ENCODE measurements at regions not wholly inside any gene's neighbourhood (a gene's known extent, or its start where the extent isn't known, plus 50 kb on each side); places are given as distances from the start of the nearest gene placed in this dataset.
A peak's percentile ranks its signal among the peaks of the same experiment; 100 is the strongest.

- H2AFZ ChIP-seq (ENCODE audit: low read depth, low read length) = no peak overlapping the region
- FAIRE-seq = no peak
- no peak for TF ChIP-seq EZH2 (IDR thresholded peaks at IDR 0.05; ENCODE audit: insufficient read depth, low read length)
- TF ChIP-seq, protein P1, sequence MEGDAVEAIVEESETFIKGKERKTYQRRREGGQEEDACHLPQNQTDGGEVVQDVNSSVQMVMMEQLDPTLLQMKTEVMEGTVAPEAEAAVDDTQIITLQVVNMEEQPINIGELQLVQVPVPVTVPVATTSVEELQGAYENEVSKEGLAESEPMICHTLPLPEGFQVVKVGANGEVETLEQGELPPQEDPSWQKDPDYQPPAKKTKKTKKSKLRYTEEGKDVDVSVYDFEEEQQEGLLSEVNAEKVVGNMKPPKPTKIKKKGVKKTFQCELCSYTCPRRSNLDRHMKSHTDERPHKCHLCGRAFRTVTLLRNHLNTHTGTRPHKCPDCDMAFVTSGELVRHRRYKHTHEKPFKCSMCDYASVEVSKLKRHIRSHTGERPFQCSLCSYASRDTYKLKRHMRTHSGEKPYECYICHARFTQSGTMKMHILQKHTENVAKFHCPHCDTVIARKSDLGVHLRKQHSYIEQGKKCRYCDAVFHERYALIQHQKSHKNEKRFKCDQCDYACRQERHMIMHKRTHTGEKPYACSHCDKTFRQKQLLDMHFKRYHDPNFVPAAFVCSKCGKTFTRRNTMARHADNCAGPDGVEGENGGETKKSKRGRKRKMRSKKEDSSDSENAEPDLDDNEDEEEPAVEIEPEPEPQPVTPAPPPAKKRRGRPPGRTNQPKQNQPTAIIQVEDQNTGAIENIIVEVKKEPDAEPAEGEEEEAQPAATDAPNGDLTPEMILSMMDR (IDR thresholded peaks at IDR 0.05; ENCODE audit: insufficient read depth, low read depth, low read length) = no peak
These were observed 399.1 kb upstream of the ADAMTS5 start for GRCh38 chr21:27366036-27366435.

DNA sequence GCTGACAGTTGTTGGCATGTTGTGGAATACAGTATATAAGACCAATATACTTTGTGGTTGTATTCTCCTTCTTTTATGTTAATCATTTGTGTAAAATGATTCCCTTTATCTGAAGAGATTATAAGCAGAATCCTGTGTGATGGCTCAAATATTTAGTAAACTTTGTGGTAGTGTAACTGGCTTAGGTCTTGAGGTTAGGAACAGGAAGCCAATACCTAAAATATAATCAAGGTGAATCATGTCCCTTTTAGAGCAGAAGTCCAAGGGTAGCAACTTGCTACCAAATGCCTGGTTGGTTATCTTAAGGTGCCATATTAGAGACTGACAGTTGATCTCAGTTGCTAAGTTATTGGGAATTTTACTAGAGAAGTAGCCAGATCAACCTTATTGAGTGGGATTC, 398.5 kb upstream of the ADAMTS5 start:
- Histone ChIP-seq H3K4me2 (ENCODE audit: low read length) (no peak overlapping the region), H3K4me1 (ENCODE audit: insufficient read depth, low read length) (no peaks in the 10 kb centered on the region), H2AFZ (ENCODE audit: low read depth, low read length) (no peak overlapping the region), H3K79me2 (ENCODE audit: insufficient read depth, low read length) (no peaks in the 10 kb centered on the region), H3K4me3 (ENCODE audit: insufficient read depth, low read depth, low read length) (no peak overlapping the region), H3K27me3 (ENCODE audit: insufficient read depth, low read length) (no peaks in the 10 kb centered on the region), H3K36me3 (ENCODE audit: insufficient read depth, low read length) (no peaks in the 10 kb centered on the region), H4K20me1 (ENCODE audit: insufficient read depth, low read length) (no peaks in the 10 kb centered on the region), H3K9me3 (ENCODE audit: insufficient read depth, low read depth, low read length) (no peaks in the 10 kb centered on the region), H3K27ac (ENCODE audit: low read depth, low read length) (no peak overlapping the region), H3K9ac (ENCODE audit: low read length) (no peak overlapping the region)
- no peaks in the 10 kb centered on the region for H3K9me3 Mint-ChIP-seq (ENCODE audit: unreplicated experiment)
- no peak overlapping the region for H3K4me3 Mint-ChIP-seq (ENCODE audit: unreplicated experiment)
- TF ChIP-seq, protein P1 (IDR thresholded peaks at IDR 0.05; ENCODE audit: insufficient read depth, low read depth, low read length) = no peak
- peaks cover 10% of the 10 kb centered on the region for H3K4me1 Mint-ChIP-seq (ENCODE audit: low read depth, unreplicated experiment)
- peaks cover 1% of the 10 kb centered on the region for H3K27me3 Mint-ChIP-seq (ENCODE audit: low read depth, unreplicated experiment)
- DNase-seq (ENCODE audit: low read depth) (peak; percentile 42), FAIRE-seq (peak; percentile 39)
- H3K27ac Mint-ChIP-seq (ENCODE audit: unreplicated experiment) = no peak overlapping the region
- no peaks in the 10 kb centered on the region for H3K36me3 Mint-ChIP-seq (ENCODE audit: low read depth, unreplicated experiment)

More at GRCh38 chr21:27366036-27366435, 399.1 kb upstream of the ADAMTS5 start:
- H4K20me1 ChIP-seq (ENCODE audit: insufficient read depth, low read length) = no peaks in the 10 kb centered on the region
- H3K9ac ChIP-seq (ENCODE audit: low read length) = no peak overlapping the region
- Mint-ChIP-seq H3K9me3 (ENCODE audit: unreplicated experiment) (no peaks in the 10 kb centered on the region), H3K27ac (ENCODE audit: unreplicated experiment) (no peak overlapping the region), H3K27me3 (ENCODE audit: low read depth, unreplicated experiment) (no peaks in the 10 kb centered on the region), H3K4me1 (ENCODE audit: low read depth, unreplicated experiment) (peaks cover 11% of the 10 kb centered on the region), H3K4me3 (ENCODE audit: unreplicated experiment) (no peak overlapping the region), H3K36me3 (ENCODE audit: low read depth, unreplicated experiment) (no peaks in the 10 kb centered on the region)
- H3K4me1 ChIP-seq (ENCODE audit: insufficient read depth, low read length) = no peaks in the 10 kb centered on the region
- no peaks in the 10 kb centered on the region for H3K9me3 ChIP-seq (ENCODE audit: insufficient read depth, low read depth, low read length)
- no peaks in the 10 kb centered on the region for H3K36me3 ChIP-seq (ENCODE audit: insufficient read depth, low read length)
- H3K4me2 ChIP-seq (ENCODE audit: low read length) = no peak overlapping the region
- no peak overlapping the region for H3K27ac ChIP-seq (ENCODE audit: low read depth, low read length)
- no peaks in the 10 kb centered on the region for H3K79me2 ChIP-seq (ENCODE audit: insufficient read depth, low read length)
- H3K27me3 ChIP-seq (ENCODE audit: insufficient read depth, low read length) = no peaks in the 10 kb centered on the region
- no peak for DNase-seq (ENCODE audit: low read depth)
- no peak overlapping the region for H3K4me3 ChIP-seq (ENCODE audit: insufficient read depth, low read depth, low read length)

- Mint-ChIP-seq H3K9me3 (ENCODE audit: unreplicated experiment) (no peaks in the 10 kb centered on the region), H3K36me3 (ENCODE audit: low read depth, unreplicated experiment) (no peaks in the 10 kb centered on the region), H3K4me3 (ENCODE audit: unreplicated experiment) (no peak overlapping the region), H3K4me1 (ENCODE audit: low read depth, unreplicated experiment) (peaks cover 7% of the 10 kb centered on the region), H3K27me3 (ENCODE audit: low read depth, unreplicated experiment) (peaks cover 2% of the 10 kb centered on the region), H3K27ac (ENCODE audit: unreplicated experiment) (no peak overlapping the region)
- H3K4me1 ChIP-seq (ENCODE audit: insufficient read depth, low read length) = no peaks in the 10 kb centered on the region
- H3K36me3 ChIP-seq (ENCODE audit: insufficient read depth, low read length) = no peaks in the 10 kb centered on the region
- H3K4me2 ChIP-seq (ENCODE audit: low read length) = no peak overlapping the region
- no peaks in the 10 kb centered on the region for H3K79me2 ChIP-seq (ENCODE audit: insufficient read depth, low read length)
- H3K27me3 ChIP-seq (ENCODE audit: insufficient read depth, low read length) = no peaks in the 10 kb centered on the region
- TF ChIP-seq EZH2 (IDR thresholded peaks at IDR 0.05; ENCODE audit: insufficient read depth, low read length) = no peak
- TF ChIP-seq, protein P1 (IDR thresholded peaks at IDR 0.05; ENCODE audit: insufficient read depth, low read depth, low read length) = no peak
- H3K4me3 ChIP-seq (ENCODE audit: insufficient read depth, low read depth, low read length) = no peak overlapping the region
- H3K27ac ChIP-seq (ENCODE audit: low read depth, low read length) = no peak overlapping the region
- FAIRE-seq (no peak), DNase-seq (ENCODE audit: low read depth) (no peak)
- H3K9me3 ChIP-seq (ENCODE audit: insufficient read depth, low read depth, low read length) = no peaks in the 10 kb centered on the region
- H2AFZ ChIP-seq (ENCODE audit: low read depth, low read length) = no peak overlapping the region
- no peak overlapping the region for H3K9ac ChIP-seq (ENCODE audit: low read length)
- H4K20me1 ChIP-seq (ENCODE audit: insufficient read depth, low read length) = no peaks in the 10 kb centered on the region
These were observed 397.0 kb upstream of the ADAMTS5 start for GRCh38 chr21:27363719-27364477.
